ENCODE measurements at regions not wholly inside any gene's neighbourhood (a gene's known extent, or its start where the extent isn't known, plus 50 kb on each side); places are given as distances from the start of the nearest gene placed in this dataset.
"Not testable (repeated sequence)": the region's sequence is repeated elsewhere in the genome, so short reads cannot be mapped to it uniquely, and the experiment has no call there.

DNA sequence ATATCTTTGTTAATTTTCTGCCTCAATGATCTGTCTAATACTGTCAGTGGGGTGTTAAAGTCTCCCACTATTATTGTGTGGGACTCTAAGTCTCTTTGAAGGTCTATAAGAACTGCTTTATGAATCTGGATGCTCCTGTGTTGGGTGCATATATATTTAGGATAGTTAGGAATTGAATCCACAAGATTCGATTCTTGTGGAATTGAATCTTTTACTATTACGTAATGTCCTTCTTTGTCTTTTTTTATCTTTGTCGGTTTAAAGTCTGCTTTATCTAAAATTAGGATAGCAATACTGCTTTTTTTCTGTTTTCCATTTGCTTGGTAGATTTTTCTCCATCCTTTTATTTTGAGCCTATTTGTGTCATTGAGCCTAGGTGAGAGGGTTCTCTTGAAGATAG is 189.7 kb downstream of the MINAR1 start:
- TF ChIP-seq CTCF (IDR thresholded peaks at IDR 0.05; ENCODE audit: insufficient read depth, low read depth, low read length); EZH2 (IDR thresholded peaks at IDR 0.05; ENCODE audit: insufficient read depth, low read length): not testable (repeated sequence)
